H1 (cell line): ENCODE measurements at regions not wholly inside any gene's neighbourhood (a gene's known extent, or its start where the extent isn't known, plus 50 kb on each side); places are given as distances from the start of the nearest gene placed in this dataset.

Experiments used
- CTCF ChIA-PET: fragments of 300-600 bp; sonication (Branson Sonifier 250); formaldehyde crosslinking; loops from one replicate; lab custom pipeline; 2021; ENCODE audit not compliant: partially characterized antibody; lab: Charles Lee
- POLR2A ChIA-PET: fragments of 300-600 bp; sonication (Branson Sonifier 250); formaldehyde crosslinking; loops from one replicate; lab custom pipeline; 2021; ENCODE audit warnings: inconsistent platforms; ENCODE audit not compliant: partially characterized antibody; lab: Charles Lee
- DNase-seq, 2 experiments: peaks; one replicate each; pipeline versions ENCODE4 v3.0.0 to v3.0.0-alpha.2; 2010 to 2022; ENCODE audit warnings: low spot score in 2 of 2, low read depth in 1 of 2, mixed read lengths in 1 of 2
- FAIRE-seq: peaks from 2 replicates; lab custom pipeline; 2011; peaks lifted over from hg19 to GRCh38; lab: Jason Lieb, UNC
- H2AFZ ChIP-seq: 2 replicates; pipeline ENCODE4 v1.8.1; 2012; ENCODE audit warnings: low read length, inconsistent platforms
- H2AK5ac ChIP-seq: 2 replicates; pipeline ENCODE4 v1.6.1; 2013; ENCODE audit warnings: low read depth, low read length
- H2BK120ac ChIP-seq: replicated peaks from 2 replicates; pipeline ENCODE3; 2013; ENCODE audit warnings: low read depth, low read length, inconsistent platforms
- H2BK12ac ChIP-seq: 2 replicates; pipeline ENCODE4 v1.6.1; 2013; ENCODE audit warnings: low read depth, low read length
- H2BK15ac ChIP-seq: 2 replicates; pipeline ENCODE4 v1.6.1; 2013; ENCODE audit warnings: low read length
- H2BK20ac ChIP-seq: 2 replicates; pipeline ENCODE4 v1.6.1; 2013; ENCODE audit warnings: low read length
- H2BK5ac ChIP-seq: 2 replicates; pipeline ENCODE4 v1.6.1; 2013; ENCODE audit warnings: low read depth, low read length
- H3K14ac ChIP-seq: 2 replicates; pipeline ENCODE4 v1.6.1; 2013; ENCODE audit warnings: inconsistent platforms; ENCODE audit not compliant: insufficient read length
- H3K18ac ChIP-seq: 2 replicates; pipeline ENCODE4 v1.6.1; 2013; ENCODE audit warnings: low read length; ENCODE audit errors: extremely low read depth
- H3K23ac ChIP-seq: 2 replicates; pipeline ENCODE4 v1.6.1; 2013; ENCODE audit warnings: inconsistent platforms; ENCODE audit not compliant: insufficient read length
- H3K23me2 ChIP-seq: 2 replicates; pipeline ENCODE4 v1.6.1; 2013; ENCODE audit warnings: low read depth, low read length
- H3K27ac ChIP-seq: 2 replicates; pipeline ENCODE4 v1.6.1; 2011; ENCODE audit warnings: low read depth, low read length, inconsistent platforms
- H3K27me3 ChIP-seq, 4 experiments: replicated peaks in 1 of 4; 1 replicate in 1 of 4; 2 replicates in 3 of 4; pipeline versions ENCODE4 v1.6.1 to v1.8.1; 2011 to 2013; ENCODE audit warnings: low read length in 3 of 4, mild to moderate bottlenecking in 3 of 4, inconsistent platforms in 2 of 4, mixed read lengths in 2 of 4, moderate library complexity in 1 of 4; ENCODE audit not compliant: control insufficient read depth in 3 of 4, insufficient read depth in 3 of 4; ENCODE audit errors: extremely low read depth in 1 of 4
- H3K36me3 ChIP-seq, 4 experiments: 2 replicates each; pipeline versions ENCODE4 v1.6.1 to v1.8.1; 2011 to 2013; ENCODE audit warnings: mild to moderate bottlenecking in 4 of 4, low read length in 3 of 4, moderate library complexity in 2 of 4, control low read depth in 1 of 4, inconsistent platforms in 1 of 4; ENCODE audit not compliant: insufficient read depth in 4 of 4, control insufficient read depth in 2 of 4
- H3K4ac ChIP-seq: replicated peaks from 2 replicates; pipeline ENCODE3; 2013; ENCODE audit warnings: low read length, low read depth, mixed read lengths, inconsistent platforms; ENCODE audit not compliant: insufficient read length
- H3K4me1 ChIP-seq, 4 experiments: replicated peaks in 1 of 4; 1 replicate in 1 of 4; 2 replicates in 3 of 4; pipeline versions ENCODE4 v1.6.1 to v1.8.1; 2011 to 2013; ENCODE audit warnings: low read length in 3 of 4, inconsistent platforms in 2 of 4, mixed read lengths in 1 of 4; ENCODE audit not compliant: insufficient read depth in 4 of 4, control insufficient read depth in 3 of 4
- H3K4me2 ChIP-seq, 2 experiments: 2 replicates each; pipeline versions ENCODE4 v1.6.1 to v1.8.1; 2011 to 2013; ENCODE audit warnings: low read depth in 2 of 2, low read length in 2 of 2, control low read depth in 1 of 2, inconsistent platforms in 1 of 2, mild to moderate bottlenecking in 1 of 2; ENCODE audit not compliant: insufficient read depth in 1 of 2
- H3K4me3 ChIP-seq, 4 experiments: fragments of 200-600, 300-600 bp in 1 of 4; sonication (generic), shearing (Covaris generic), sonication (Bioruptor Twin) in 1 of 4; 2 replicates each; pipeline versions ENCODE4 v1.5.1 to v1.8.1; 2011 to 2016; ENCODE audit warnings: low read length in 4 of 4, low read depth in 3 of 4, control low read depth in 2 of 4, inconsistent platforms in 2 of 4, mild to moderate bottlenecking in 2 of 4, mixed read lengths in 1 of 4, moderate library complexity in 1 of 4; ENCODE audit not compliant: insufficient read depth in 2 of 4; ENCODE audit errors: extremely low read depth in 1 of 4
- H3K56ac ChIP-seq: replicated peaks from 2 replicates; pipeline ENCODE3; 2013; ENCODE audit warnings: low read depth, mild to moderate bottlenecking, mixed read lengths, low read length, inconsistent platforms; ENCODE audit not compliant: insufficient read length
- H3K79me1 ChIP-seq: 2 replicates; pipeline ENCODE4 v1.6.1; 2013; ENCODE audit warnings: low read depth, low read length, control low read depth
- H3K79me2 ChIP-seq, 2 experiments: 2 replicates each; pipeline versions ENCODE4 v1.6.1 to v1.8.1; 2012 to 2013; ENCODE audit warnings: low read length in 2 of 2, mild to moderate bottlenecking in 2 of 2, inconsistent platforms in 1 of 2; ENCODE audit not compliant: insufficient read depth in 2 of 2, control insufficient read depth in 1 of 2
- H3K9ac ChIP-seq, 4 experiments: replicated peaks in 1 of 4; 1 replicate in 1 of 4; 2 replicates in 3 of 4; pipeline versions ENCODE4 v1.6.1 to v1.8.1; 2011 to 2013; ENCODE audit warnings: low read depth in 3 of 4, low read length in 3 of 4, control low read depth in 2 of 4, mild to moderate bottlenecking in 2 of 4, moderate library complexity in 2 of 4, inconsistent platforms in 1 of 4; ENCODE audit errors: extremely low read depth in 1 of 4
- H3K9me3 ChIP-seq, 2 experiments: 2 replicates each; pipeline versions ENCODE4 v1.6.1 to v1.8.1; 2012 to 2013; ENCODE audit warnings: mild to moderate bottlenecking in 2 of 2, moderate library complexity in 2 of 2, control low read depth in 1 of 2, inconsistent platforms in 1 of 2, low read depth in 1 of 2, low read length in 1 of 2, mixed read lengths in 1 of 2; ENCODE audit not compliant: insufficient read depth in 2 of 2
- H4K20me1 ChIP-seq, 2 experiments: replicated peaks in 1 of 2; 2 replicates each; pipeline versions ENCODE3 to v1.8.1; 2011 to 2013; ENCODE audit warnings: inconsistent platforms in 2 of 2, low read length in 2 of 2, mild to moderate bottlenecking in 1 of 2; ENCODE audit not compliant: insufficient read depth in 2 of 2, control insufficient read depth in 1 of 2
- H4K5ac ChIP-seq: 2 replicates; pipeline ENCODE4 v1.6.1; 2013; ENCODE audit warnings: low read length, low read depth, mixed read lengths, inconsistent platforms; ENCODE audit not compliant: insufficient read length
- H4K8ac ChIP-seq: 2 replicates; pipeline ENCODE4 v1.8.0; 2013; ENCODE audit warnings: mild to moderate bottlenecking, moderate library complexity, low read length, inconsistent platforms; ENCODE audit not compliant: insufficient read depth; ENCODE audit errors: extremely low read depth
- H4K91ac ChIP-seq: replicated peaks from 2 replicates; pipeline ENCODE3; 2013; ENCODE audit warnings: low read length, mixed read lengths, inconsistent platforms; ENCODE audit not compliant: insufficient read length
- ASH2L ChIP-seq: fragments of 200-600, 300-600 bp; sonication (generic); IDR thresholded peaks from one replicate; pipeline ENCODE4 v1.7.1; 2017; ENCODE audit warnings: low read length
- CHD2 ChIP-seq: IDR thresholded peaks from 2 replicates; pipeline ENCODE4 v1.6.1; 2012; ENCODE audit warnings: low read length, improper control_type of control experiment
- GABPA ChIP-seq: IDR thresholded peaks from 2 replicates; pipeline ENCODE4 v1.6.1; 2011; ENCODE audit warnings: mild to moderate bottlenecking, low read length, moderate library complexity, borderline replicate concordance; ENCODE audit not compliant: insufficient read depth
- GTF2F1 ChIP-seq: IDR thresholded peaks from 2 replicates; pipeline ENCODE4 v1.6.1; 2012; ENCODE audit warnings: low read depth, low read length, improper control_type of control experiment, borderline replicate concordance
- HDAC2 ChIP-seq, 2 experiments: fragments of 300-600 bp in 1 of 2; sonication (generic) in 1 of 2; IDR thresholded peaks; 2 replicates each; pipeline ENCODE4 v1.6.1; 2011 to 2012; ENCODE audit warnings: low read depth in 2 of 2, low read length in 2 of 2, mild to moderate bottlenecking in 2 of 2, moderate library complexity in 2 of 2, borderline replicate concordance in 1 of 2, inconsistent platforms in 1 of 2
- JUN ChIP-seq: IDR thresholded peaks from 2 replicates; pipeline ENCODE4 v1.6.1; 2011; ENCODE audit warnings: low read depth, mild to moderate bottlenecking, improper control_type of control experiment, low read length
- JUND ChIP-seq: IDR thresholded peaks from 2 replicates; pipeline ENCODE4 v1.6.1; 2011; ENCODE audit warnings: mild to moderate bottlenecking, improper control_type of control experiment, low read length
- POU5F1 ChIP-seq: IDR thresholded peaks from 2 replicates; pipeline ENCODE4 v1.6.1; 2011; ENCODE audit warnings: low read depth, mild to moderate bottlenecking, low read length, moderate library complexity
- RNF2 ChIP-seq: fragments of 200-900, 300-1000 bp; sonication (generic); IDR thresholded peaks from 2 replicates; pipeline ENCODE4 v1.7.1; 2016; ENCODE audit warnings: borderline replicate concordance, low read depth, mild to moderate bottlenecking, antibody characterized with exemption, low read length; ENCODE audit not compliant: poor library complexity, severe bottlenecking; ENCODE audit errors: missing control alignments
- SAP30 ChIP-seq: fragments of 300-600 bp; sonication (generic); IDR thresholded peaks from 2 replicates; pipeline ENCODE4 v1.7.1; 2012; ENCODE audit warnings: low read length, moderate library complexity, mild to moderate bottlenecking, inconsistent platforms; ENCODE audit not compliant: insufficient read depth, insufficient replicate concordance
- SIN3A ChIP-seq, 2 experiments: IDR thresholded peaks in 1 of 2; conservative IDR thresholded peaks in 1 of 2; 2 replicates each; pipeline ENCODE4 v1.6.1; 2011 to 2012; ENCODE audit warnings: low read length in 2 of 2, improper control_type of control experiment in 1 of 2, low read depth in 1 of 2, mild to moderate bottlenecking in 1 of 2
- TAF7 ChIP-seq: optimal IDR thresholded peaks from 2 replicates; pipeline ENCODE3; 2011; ENCODE audit warnings: low read depth, mild to moderate bottlenecking, inconsistent platforms, low read length, moderate library complexity, borderline replicate concordance
- WGBS, 2 experiments: shearing (Covaris generic) in 1 of 2; methylation state at CpG; one replicate each; pipeline versions ENCODE4 v1.1.6 to v1.1.7; 2013 to 2015; ENCODE audit warnings: low lambda C conversion rate in 2 of 2, mixed read lengths in 2 of 2, inconsistent platforms in 1 of 2, low coverage in 1 of 2, missing lambda C conversion rate in 1 of 2; ENCODE audit not compliant: insufficient replicate concordance in 2 of 2, insufficient coverage in 1 of 2, insufficient read length in 1 of 2; ENCODE audit errors: extremely low coverage in 1 of 2, missing lambda C conversion rate in 1 of 2; 5-methylcytosine and 5-hydroxymethylcytosine counted together
- TF ChIP-seq, protein P1 (sequence below): IDR thresholded peaks from 2 replicates; pipeline ENCODE4 v1.6.1; 2011; ENCODE audit warnings: low read depth, mild to moderate bottlenecking, low read length; ENCODE audit not compliant: insufficient read depth

DNA sequence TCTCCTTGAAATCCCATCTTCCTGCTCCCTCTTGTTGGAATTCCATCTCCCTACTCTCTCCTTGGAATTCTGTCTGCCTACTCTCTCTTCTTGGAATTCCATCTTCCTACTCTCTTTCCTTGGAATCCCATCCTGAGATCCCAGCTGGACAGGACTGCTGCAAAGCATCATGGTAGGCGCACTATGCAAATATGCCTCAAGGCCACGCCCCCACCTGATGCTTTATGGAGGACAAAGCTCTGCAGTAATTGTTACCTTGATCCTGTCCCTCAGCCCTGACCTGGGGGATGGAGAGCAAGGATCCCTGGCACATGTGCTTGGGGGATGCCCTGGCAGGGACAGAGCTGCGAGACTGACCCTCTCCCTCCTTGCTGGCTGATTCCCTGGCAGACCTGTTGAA, 185.6 kb downstream of the TBX5 start:
- no peaks in the 10 kb centered on the region for H4K20me1 ChIP-seq
- 61% methylated on average over 3 of the region's 3 CpGs; no CpG with 5 or more reads in 1 of the 2 experiments for WGBS, 2 experiments
- no peak for DNase-seq
- TF ChIP-seq JUN (no peak), GTF2F1 (no peak), POU5F1 (no peak), CHD2 (no peak), RNF2 (no peak), SAP30 (no peak), GABPA (no peak), ASH2L (no peak), TAF7 (no peak), HDAC2 (IDR thresholded peaks at IDR 0.05; ENCODE audit: borderline replicate concordance in 1 of 2, low read depth in 2 of 2, low read length in 2 of 2) (no peak), JUND (no peak), SIN3A (conservative IDR thresholded peaks at IDR 0.05 in 1 of 2, IDR thresholded peaks at IDR 0.05 in 1 of 2; ENCODE audit: low read depth in 1 of 2, low read length in 2 of 2) (no peak)
- TF ChIP-seq, protein P1, sequence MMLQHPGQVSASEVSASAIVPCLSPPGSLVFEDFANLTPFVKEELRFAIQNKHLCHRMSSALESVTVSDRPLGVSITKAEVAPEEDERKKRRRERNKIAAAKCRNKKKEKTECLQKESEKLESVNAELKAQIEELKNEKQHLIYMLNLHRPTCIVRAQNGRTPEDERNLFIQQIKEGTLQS: no peak

More for the DNA sequence above, 185.6 kb downstream of the TBX5 start:
- Histone ChIP-seq H3K36me3 (no peaks in the 10 kb centered on the region), H3K4ac (no peak overlapping the region), H3K9ac (no peak overlapping the region), H2AFZ (no peak overlapping the region), H3K27me3 (no peaks in the 10 kb centered on the region; a peak in 1 of 7 replicates), H2BK5ac (no peak overlapping the region), H3K4me2 (no peak overlapping the region), H4K91ac (no peak overlapping the region), H4K5ac (no peak overlapping the region), H2AK5ac (no peak overlapping the region), H3K79me1 (no peaks in the 10 kb centered on the region), H3K23me2 (no peaks in the 10 kb centered on the region; the same call in 1 of the 2 replicates), H3K27ac (no peak overlapping the region), H3K79me2 (no peaks in the 10 kb centered on the region), H4K8ac (no peak overlapping the region), H3K56ac (no peak overlapping the region), H3K14ac (no peak overlapping the region), H3K23ac (no peak overlapping the region), H3K9me3 (no peaks in the 10 kb centered on the region), H2BK15ac (no peak overlapping the region), H2BK20ac (no peak overlapping the region), H3K18ac (no peak overlapping the region), H3K4me3 (no peak overlapping the region), H2BK120ac (no peak overlapping the region), H2BK12ac (no peak overlapping the region), H3K4me1 (peaks cover 0 to 9% (median 1%) of the 10 kb centered on the region in 4 experiments; a peak in 3 of 7 replicates)
- CTCF ChIA-PET: no interaction called here
- no peak for FAIRE-seq
- POLR2A ChIA-PET: no interaction called here
